H1 (cell line): ENCODE measurements at regions not wholly inside any gene's neighbourhood (a gene's known extent, or its start where the extent isn't known, plus 50 kb on each side); places are given as distances from the start of the nearest gene placed in this dataset.

Experiments used
- ATF3 ChIP-seq: IDR thresholded peaks from 2 replicates; pipeline ENCODE4 v1.6.1; 2011; ENCODE audit warnings: low read depth, mild to moderate bottlenecking, low read length; ENCODE audit not compliant: insufficient read depth
- BCL11A ChIP-seq, 2 experiments: IDR thresholded peaks; one replicate each; pipeline ENCODE4 v1.6.1; 2011; ENCODE audit warnings: low read depth in 2 of 2, low read length in 2 of 2, mild to moderate bottlenecking in 2 of 2
- CHD7 ChIP-seq: fragments of 300-600 bp; sonication (generic); IDR thresholded peaks from 2 replicates; pipeline ENCODE4 v1.7.1; 2012; ENCODE audit warnings: low read length, moderate library complexity, mild to moderate bottlenecking, inconsistent platforms; ENCODE audit not compliant: insufficient replicate concordance
- EP300 ChIP-seq, 2 experiments: IDR thresholded peaks; 1 replicate in 1 of 2; 2 replicates in 1 of 2; pipeline ENCODE4 v1.6.1; 2011 to 2012; ENCODE audit warnings: low read depth in 2 of 2, low read length in 2 of 2, mild to moderate bottlenecking in 2 of 2, borderline replicate concordance in 1 of 2, inconsistent platforms in 1 of 2, moderate library complexity in 1 of 2
- KDM5A ChIP-seq: fragments of 200-600 bp; IDR thresholded peaks from 2 replicates; pipeline ENCODE4 v1.7.1; 2012; ENCODE audit warnings: mild to moderate bottlenecking, low read length, inconsistent platforms, mixed read lengths
- POLR2AphosphoS5 ChIP-seq: IDR thresholded peaks from 2 replicates; pipeline ENCODE4 v1.6.1; 2011; ENCODE audit warnings: low read depth, low read length
- RBBP5 ChIP-seq: IDR thresholded peaks from 2 replicates; pipeline ENCODE4 v1.7.1; 2012; ENCODE audit warnings: low read depth, mild to moderate bottlenecking, inconsistent platforms, low read length, moderate library complexity, borderline replicate concordance
- RFX5 ChIP-seq: IDR thresholded peaks from 2 replicates; pipeline ENCODE4 v1.6.1; 2011; ENCODE audit warnings: low read depth, low read length, improper control_type of control experiment, borderline replicate concordance
- SP1 ChIP-seq: IDR thresholded peaks from 2 replicates; pipeline ENCODE4 v1.6.1; 2011; ENCODE audit warnings: low read depth, low read length
- TF ChIP-seq, protein P1 (sequence below), 3 experiments: IDR thresholded peaks; 1 replicate in 2 of 3; 2 replicates in 1 of 3; pipeline versions ENCODE4 v1.5.1 to v1.6.1; 2011; ENCODE audit warnings: low read length in 3 of 3, mild to moderate bottlenecking in 3 of 3, inconsistent platforms in 2 of 3, low read depth in 1 of 3, moderate library complexity in 1 of 3; ENCODE audit not compliant: insufficient read depth in 1 of 3; ENCODE audit errors: control extremely low read depth in 1 of 3

- TF ChIP-seq RBBP5 (no peak), POLR2AphosphoS5 (no peak), RFX5 (no peak), BCL11A (IDR thresholded peaks at IDR 0.05; ENCODE audit: low read depth in 2 of 2, low read length in 2 of 2) (no peak), EP300 (IDR thresholded peaks at IDR 0.05; ENCODE audit: borderline replicate concordance in 1 of 2, low read depth in 2 of 2, low read length in 2 of 2) (no peak), ATF3 (no peak), KDM5A (no peak), CHD7 (no peak), SP1 (no peak)
- TF ChIP-seq, protein P1, sequence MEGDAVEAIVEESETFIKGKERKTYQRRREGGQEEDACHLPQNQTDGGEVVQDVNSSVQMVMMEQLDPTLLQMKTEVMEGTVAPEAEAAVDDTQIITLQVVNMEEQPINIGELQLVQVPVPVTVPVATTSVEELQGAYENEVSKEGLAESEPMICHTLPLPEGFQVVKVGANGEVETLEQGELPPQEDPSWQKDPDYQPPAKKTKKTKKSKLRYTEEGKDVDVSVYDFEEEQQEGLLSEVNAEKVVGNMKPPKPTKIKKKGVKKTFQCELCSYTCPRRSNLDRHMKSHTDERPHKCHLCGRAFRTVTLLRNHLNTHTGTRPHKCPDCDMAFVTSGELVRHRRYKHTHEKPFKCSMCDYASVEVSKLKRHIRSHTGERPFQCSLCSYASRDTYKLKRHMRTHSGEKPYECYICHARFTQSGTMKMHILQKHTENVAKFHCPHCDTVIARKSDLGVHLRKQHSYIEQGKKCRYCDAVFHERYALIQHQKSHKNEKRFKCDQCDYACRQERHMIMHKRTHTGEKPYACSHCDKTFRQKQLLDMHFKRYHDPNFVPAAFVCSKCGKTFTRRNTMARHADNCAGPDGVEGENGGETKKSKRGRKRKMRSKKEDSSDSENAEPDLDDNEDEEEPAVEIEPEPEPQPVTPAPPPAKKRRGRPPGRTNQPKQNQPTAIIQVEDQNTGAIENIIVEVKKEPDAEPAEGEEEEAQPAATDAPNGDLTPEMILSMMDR (IDR thresholded peaks at IDR 0.05; ENCODE audit: control extremely low read depth in 1 of 3, insufficient read depth in 1 of 3, low read depth in 1 of 3, low read length in 3 of 3), result no peak
These were observed 956.5 kb downstream of the CDH11 start for GRCh38 chr16:64165368-64165767.
